WTC11 (cell line): ENCODE measurements at regions not wholly inside any gene's neighbourhood (a gene's known extent, or its start where the extent isn't known, plus 50 kb on each side); places are given as distances from the start of the nearest gene placed in this dataset.

Source experiments
- CTCF ChIP-seq: fragments of 200-600 bp; IDR thresholded peaks from 2 replicates; pipeline ENCODE4 v1.8.0; 2022; ENCODE audit warnings: antibody characterized with exemption
- IRF1 ChIP-seq: sonication (generic); formaldehyde crosslinking; IDR thresholded peaks from 2 replicates; pipeline ENCODE4 v1.8.0; 2023; ENCODE audit warnings: missing genetic modification reagents
- RORB ChIP-seq: fragments of 250-450 bp; sonication (Bioruptor Pico); IDR thresholded peaks from 2 replicates; pipeline ENCODE4 v1.9.0; 2021; ENCODE audit warnings: mild to moderate bottlenecking
- SMAD3 ChIP-seq: sonication (generic); formaldehyde crosslinking; IDR thresholded peaks from 2 replicates; pipeline ENCODE4 v1.8.0; 2022; ENCODE audit warnings: missing genetic modification reagents, mild to moderate bottlenecking, borderline replicate concordance
- TEAD1 ChIP-seq: sonication (generic); formaldehyde crosslinking; IDR thresholded peaks from 2 replicates; pipeline ENCODE4 v1.8.0; 2022; ENCODE audit warnings: mild to moderate bottlenecking, missing genetic modification reagents
- ZNF219 ChIP-seq: sonication (generic); formaldehyde crosslinking; IDR thresholded peaks from 2 replicates; pipeline ENCODE4 v1.8.0; 2023; ENCODE audit warnings: missing genetic modification reagents, mild to moderate bottlenecking, borderline replicate concordance

GRCh38 chr3:117927825-117928224 lies 1106.8 kb downstream of the IGSF11 start:
- TF ChIP-seq ZNF219 (no peak), RORB (CRISPR knock-in tag) (no peak), CTCF (no peak), SMAD3 (CRISPR knock-in tag) (no peak), IRF1 (CRISPR knock-in tag) (no peak), TEAD1 (CRISPR knock-in tag) (no peak)
